Smooth muscle cell (in vitro differentiated cells): ENCODE measurements at regions not wholly inside any gene's neighbourhood (a gene's known extent, or its start where the extent isn't known, plus 50 kb on each side); places are given as distances from the start of the nearest gene placed in this dataset.

Source experiments
- DNase-seq: peaks from one replicate; lab custom pipeline; 2025; ENCODE audit not compliant: unreplicated experiment; lab: John Stamatoyannopoulos, UW
- H2AFZ ChIP-seq: fragments of 200-600 bp; sonication (generic); 2 replicates; pipeline ENCODE4 v1.6.0; 2016; ENCODE audit warnings: antibody characterized with exemption, low read depth, mild to moderate bottlenecking
- H3F3A ChIP-seq: fragments of 200-600 bp; sonication (generic); 2 replicates; pipeline ENCODE4 v1.6.0; 2017; ENCODE audit warnings: antibody characterized with exemption, low read depth
- H3K27ac ChIP-seq: fragments of 200-600 bp; sonication (generic); 2 replicates; pipeline ENCODE4 v1.5.1; 2016; ENCODE audit warnings: low read depth, mild to moderate bottlenecking
- H3K27me3 ChIP-seq: fragments of 200-600 bp; sonication (generic); 2 replicates; pipeline ENCODE4 v1.6.1; 2016; ENCODE audit warnings: low read depth, mild to moderate bottlenecking
- H3K36me3 ChIP-seq: fragments of 200-600 bp; sonication (generic); 2 replicates; pipeline ENCODE4 v1.5.1; 2016; ENCODE audit warnings: low read depth
- H3K4me1 ChIP-seq: fragments of 200-600 bp; sonication (generic); 2 replicates; pipeline ENCODE4 v1.5.1; 2016; ENCODE audit warnings: low read depth
- H3K4me2 ChIP-seq: fragments of 200-600 bp; sonication (generic); 2 replicates; pipeline ENCODE4 v1.6.0; 2016; ENCODE audit warnings: mild to moderate bottlenecking
- H3K4me3 ChIP-seq: fragments of 200-600 bp; sonication (generic); 2 replicates; pipeline ENCODE4 v1.5.1; 2016; ENCODE audit warnings: mild to moderate bottlenecking
- H3K79me2 ChIP-seq: fragments of 200-600 bp; sonication (generic); 2 replicates; pipeline ENCODE4 v1.6.0; 2016; ENCODE audit warnings: low read depth, mild to moderate bottlenecking
- H3K9ac ChIP-seq: fragments of 200-600 bp; sonication (generic); 2 replicates; pipeline ENCODE4 v1.6.0; 2016; ENCODE audit warnings: low read depth
- H3K9me3 ChIP-seq: fragments of 200-600 bp; sonication (generic); replicated peaks from 2 replicates; pipeline ENCODE4 v1.5.1; 2016; ENCODE audit warnings: low read depth
- H4K20me1 ChIP-seq: fragments of 200-600 bp; sonication (generic); 2 replicates; pipeline ENCODE4 v1.6.0; 2016; ENCODE audit warnings: low read depth
- CTCF ChIP-seq: fragments of 200-600 bp; sonication (generic); IDR thresholded peaks from 2 replicates; pipeline ENCODE4 v1.5.1; 2017; ENCODE audit warnings: borderline replicate concordance, mild to moderate bottlenecking, antibody characterized with exemption; ENCODE audit not compliant: insufficient read depth, poor library complexity, severe bottlenecking
- WGBS: methylation state at CpG from one replicate; pipeline ENCODE4 v1.1.7; 2016; ENCODE audit warnings: low lambda C conversion rate; 5-methylcytosine and 5-hydroxymethylcytosine counted together

- H3K27ac ChIP-seq = no peak overlapping the region
- H3K36me3 ChIP-seq = no peaks in the 10 kb centered on the region
- H3K9me3 ChIP-seq = no peaks in the 10 kb centered on the region
- no peaks in the 10 kb centered on the region for H3K4me1 ChIP-seq
- no peaks in the 10 kb centered on the region for H3K27me3 ChIP-seq
- 86% methylated on average over 1 of the region's 1 CpG for WGBS
- no peak overlapping the region for H2AFZ ChIP-seq
- H3K9ac ChIP-seq = no peak overlapping the region
- no peak for TF ChIP-seq CTCF
- no peak for DNase-seq
- H3F3A ChIP-seq = no peaks in the 10 kb centered on the region
- no peak overlapping the region for H3K4me2 ChIP-seq
- no peak overlapping the region for H3K4me3 ChIP-seq
- H3K79me2 ChIP-seq = no peaks in the 10 kb centered on the region
- no peaks in the 10 kb centered on the region for H4K20me1 ChIP-seq
Observed at GRCh38 chr12:91871751-91872150, 273.9 kb downstream of the BTG1 start.

- DNase-seq = no peak
- H2AFZ ChIP-seq = no peak overlapping the region
- 92% methylated on average over 9 of the region's 9 CpGs for WGBS
Observed at GRCh38 chr12:91870872-91871707, 274.6 kb downstream of the BTG1 start.

GRCh38 chr12:91868054-91868453, 277.6 kb downstream of the BTG1 start:
- Histone ChIP-seq H2AFZ (no peak overlapping the region), H3K4me3 (no peak overlapping the region), H3K36me3 (no peaks in the 10 kb centered on the region), H3K9ac (no peak overlapping the region), H3K4me1 (no peaks in the 10 kb centered on the region), H3K27ac (no peak overlapping the region), H4K20me1 (no peaks in the 10 kb centered on the region), H3K9me3 (no peaks in the 10 kb centered on the region), H3K27me3 (no peaks in the 10 kb centered on the region), H3K4me2 (no peak overlapping the region), H3F3A (no peaks in the 10 kb centered on the region), H3K79me2 (no peaks in the 10 kb centered on the region)
- WGBS = 90% methylated on average over 4 of the region's 4 CpGs
- no peak for TF ChIP-seq CTCF
- no peak for DNase-seq

More at GRCh38 chr12:91870872-91871707, 274.6 kb downstream of the BTG1 start:
- Histone ChIP-seq H3K36me3 (no peaks in the 10 kb centered on the region), H3K9ac (no peak overlapping the region), H4K20me1 (no peaks in the 10 kb centered on the region), H3K27me3 (no peaks in the 10 kb centered on the region), H3K4me1 (no peaks in the 10 kb centered on the region), H3K4me3 (no peak overlapping the region), H3K4me2 (no peak overlapping the region), H3K9me3 (no peaks in the 10 kb centered on the region), H3K79me2 (no peaks in the 10 kb centered on the region), H3K27ac (no peak overlapping the region), H3F3A (no peaks in the 10 kb centered on the region)
- TF ChIP-seq CTCF = no peak

- DNase-seq = no peak
- no peak overlapping the region for H3K4me3 ChIP-seq
- H3F3A ChIP-seq = no peaks in the 10 kb centered on the region
- H3K9me3 ChIP-seq = no peaks in the 10 kb centered on the region
- no peaks in the 10 kb centered on the region for H3K4me1 ChIP-seq
- H3K27ac ChIP-seq = no peak overlapping the region
- no peak overlapping the region for H3K9ac ChIP-seq
- no peaks in the 10 kb centered on the region for H3K36me3 ChIP-seq
- no peaks in the 10 kb centered on the region for H3K79me2 ChIP-seq
- no peaks in the 10 kb centered on the region for H3K27me3 ChIP-seq
- WGBS = 97% methylated on average over 5 of the region's 5 CpGs
- H4K20me1 ChIP-seq = no peaks in the 10 kb centered on the region
- no peak overlapping the region for H2AFZ ChIP-seq
- H3K4me2 ChIP-seq = no peak overlapping the region
- TF ChIP-seq CTCF = no peak
Observed at GRCh38 chr12:91866566-91866965, 279.1 kb downstream of the BTG1 start.
